ENCODE measurements at regions not wholly inside any gene's neighbourhood (a gene's known extent, or its start where the extent isn't known, plus 50 kb on each side); places are given as distances from the start of the nearest gene placed in this dataset.

DNA sequence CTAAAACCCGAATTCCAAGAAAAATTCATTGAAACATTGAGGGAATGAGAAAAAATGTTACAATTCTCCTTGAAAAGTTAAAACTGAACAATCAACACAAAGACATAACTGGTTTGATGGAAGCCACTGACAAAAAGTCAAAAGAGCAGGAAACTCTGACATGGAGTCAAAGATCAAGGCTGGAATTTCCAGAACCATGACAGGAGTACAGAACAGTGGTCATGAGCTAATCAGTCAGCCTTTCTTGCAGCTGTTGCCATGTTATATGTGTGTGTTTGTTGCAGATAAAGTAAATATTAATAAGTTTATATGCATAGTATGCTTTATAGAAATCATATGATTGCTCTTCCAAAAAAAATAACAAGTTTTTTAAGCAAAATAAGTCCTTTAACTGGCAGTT lies 184.7 kb upstream of the HCCS start:
- Histone ChIP-seq H3K4me1 (no peaks in the 10 kb centered on the region), H3K27ac (no peak overlapping the region), H3K4me3 (no peak overlapping the region), H3K27me3 (no peaks in the 10 kb centered on the region), H3K9me3 (no peaks in the 10 kb centered on the region), H3K36me3 (no peaks in the 10 kb centered on the region)
- TF ChIP-seq POLR2A (IDR thresholded peaks at IDR 0.05) (no peak), CTCF (IDR thresholded peaks at IDR 0.05) (no peak)
- 33% methylated on average over 1 of the region's 1 CpG; no CpG with 5 or more reads in 1 of the 2 donors for WGBS, 2 donors
- DNase-seq: no peak
- intact Hi-C loops (cut with DNase I): no loop called here

DNA sequence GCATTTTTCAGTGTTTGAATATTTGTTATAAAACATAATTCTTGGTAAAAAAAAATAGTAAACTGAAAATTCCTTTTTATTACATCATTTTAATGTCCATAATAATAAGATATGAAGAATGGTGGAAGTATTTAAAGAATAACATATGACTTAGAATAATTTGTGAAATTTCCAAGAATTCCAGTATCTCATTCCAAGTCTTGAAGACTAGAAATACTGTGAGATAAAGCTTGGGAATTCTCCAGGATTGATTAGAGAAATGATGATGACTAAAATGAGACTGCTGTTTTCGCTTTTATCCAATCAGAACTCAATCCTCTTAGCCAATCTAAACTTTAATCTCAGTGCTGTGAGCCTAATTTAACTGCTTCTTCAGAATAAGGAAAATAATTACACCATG lies 184.2 kb upstream of the HCCS start:
- no peaks in the 10 kb centered on the region for H3K36me3 ChIP-seq
- WGBS, 2 donors: 40 to 83% methylated on average over 1 of the region's 1 CpG
- DNase-seq: no peak

GRCh38 chrX:10929747-10930146 lies 181.4 kb upstream of the HCCS start:
- intact Hi-C loops (cut with DNase I): no loop called here
- 70 to 79% methylated on average over 4 of the region's 4 CpGs for WGBS, 2 donors
- Histone ChIP-seq H3K4me3 (no peak overlapping the region), H3K4me1 (no peaks in the 10 kb centered on the region), H3K9me3 (no peaks in the 10 kb centered on the region), H3K27me3 (no peaks in the 10 kb centered on the region), H3K36me3 (no peaks in the 10 kb centered on the region), H3K27ac (no peak overlapping the region)
- no peak for TF ChIP-seq CTCF (IDR thresholded peaks at IDR 0.05)
- TF ChIP-seq POLR2A (IDR thresholded peaks at IDR 0.05): no peak
- DNase-seq: no peak

More for the DNA sequence above, 184.2 kb upstream of the HCCS start:
- Histone ChIP-seq H3K27me3 (no peaks in the 10 kb centered on the region), H3K9me3 (no peaks in the 10 kb centered on the region), H3K27ac (no peak overlapping the region), H3K4me3 (no peak overlapping the region), H3K4me1 (no peaks in the 10 kb centered on the region)
- no peak for TF ChIP-seq POLR2A (IDR thresholded peaks at IDR 0.05)
- intact Hi-C loops (cut with DNase I): no loop called here

DNA sequence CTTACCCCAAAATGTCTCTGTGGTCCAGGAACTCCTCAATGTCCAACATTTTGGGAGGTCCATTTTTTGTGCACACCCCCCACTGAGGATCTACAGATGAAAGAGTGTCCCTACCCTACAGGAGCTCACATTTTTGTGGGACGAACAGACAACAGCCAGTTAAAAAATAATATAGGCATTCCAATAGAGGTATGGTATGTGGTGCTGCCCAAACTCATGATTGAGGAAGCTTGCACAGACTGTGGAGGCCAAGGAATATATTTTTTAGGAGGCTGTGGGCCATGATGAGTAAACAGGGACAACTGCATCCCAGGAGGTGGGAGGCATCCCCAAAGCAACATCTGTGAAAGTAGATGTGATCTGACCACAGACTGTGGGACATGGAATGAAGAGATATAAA lies 181.0 kb upstream of the HCCS start:
- no peak for TF ChIP-seq CTCF (IDR thresholded peaks at IDR 0.05)
- no peak for TF ChIP-seq POLR2A (IDR thresholded peaks at IDR 0.05)
- intact Hi-C loops (cut with DNase I): no loop called here
- 75% methylated on average over 1 of the region's 1 CpG; no CpG with 5 or more reads in 1 of the 2 donors for WGBS, 2 donors

GRCh38 chrX:10931976-10932375 lies 179.2 kb upstream of the HCCS start:
- DNase-seq: no peak
- Histone ChIP-seq H3K27me3 (no peaks in the 10 kb centered on the region), H3K9me3 (no peaks in the 10 kb centered on the region), H3K27ac (no peak overlapping the region), H3K4me3 (no peak overlapping the region), H3K4me1 (no peaks in the 10 kb centered on the region), H3K36me3 (no peaks in the 10 kb centered on the region)
- WGBS, 2 donors: 76 to 97% methylated on average over 6 of the region's 6 CpGs
- intact Hi-C loops (cut with DNase I): no loop called here
- TF ChIP-seq CTCF (IDR thresholded peaks at IDR 0.05) (no peak), POLR2A (IDR thresholded peaks at IDR 0.05) (no peak)

More for the DNA sequence above, 181.0 kb upstream of the HCCS start:
- DNase-seq: no peak
- Histone ChIP-seq H3K4me1 (no peaks in the 10 kb centered on the region), H3K27me3 (no peaks in the 10 kb centered on the region), H3K4me3 (no peak overlapping the region), H3K27ac (no peak overlapping the region), H3K36me3 (no peaks in the 10 kb centered on the region), H3K9me3 (no peaks in the 10 kb centered on the region)

DNA sequence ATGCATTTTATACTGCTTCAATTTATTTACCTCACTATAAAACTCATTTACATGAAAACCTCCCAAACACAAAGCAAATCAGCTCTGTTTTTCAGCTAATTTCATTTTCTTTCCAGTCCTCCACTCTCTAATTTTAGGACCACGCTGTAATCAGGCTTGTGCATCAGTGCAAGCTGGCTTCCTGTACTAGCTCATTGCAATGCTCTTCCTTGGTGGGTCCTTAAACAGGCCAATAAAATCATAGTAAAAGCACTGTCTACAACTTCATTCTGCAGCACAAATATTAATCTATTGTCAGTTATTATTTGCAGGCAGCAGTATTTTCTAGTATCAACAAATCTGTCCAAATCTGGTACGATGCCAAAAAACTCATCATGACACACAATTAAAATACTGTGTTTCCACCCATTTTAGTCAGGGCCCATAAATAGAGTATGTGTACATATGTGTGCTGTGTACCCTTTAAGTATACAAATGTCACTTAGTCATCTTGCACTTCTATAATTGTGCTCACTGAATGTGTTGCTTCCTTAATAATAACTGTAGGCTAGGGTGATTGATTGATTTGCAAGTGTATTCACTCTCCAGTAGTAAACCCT lies 178.2 kb upstream of the HCCS start:
- Histone ChIP-seq H3K9me3 (no peaks in the 10 kb centered on the region), H3K27ac (no peak overlapping the region), H3K4me1 (no peaks in the 10 kb centered on the region), H3K4me3 (no peak overlapping the region), H3K27me3 (no peaks in the 10 kb centered on the region), H3K36me3 (no peaks in the 10 kb centered on the region)
- intact Hi-C loops (cut with DNase I): no loop called here
- WGBS, 2 donors: 44 to 74% methylated on average over 2 of the region's 2 CpGs
- DNase-seq: no peak
- TF ChIP-seq CTCF (IDR thresholded peaks at IDR 0.05) (no peak), POLR2A (IDR thresholded peaks at IDR 0.05) (no peak)

Data from esophagus squamous epithelium (tissue), 5 donors.